22Rv1 (cell line): ENCODE measurements at regions not wholly inside any gene's neighbourhood (a gene's known extent, or its start where the extent isn't known, plus 50 kb on each side); places are given as distances from the start of the nearest gene placed in this dataset.

ENCODE experiments used
- CTCF ChIP-seq: fragments of 450-650 bp; IDR thresholded peaks from 2 replicates; pipeline ENCODE4 v1.5.1; 2017; ENCODE audit warnings: mild to moderate bottlenecking
- ZFX ChIP-seq: fragments of 450-650 bp; IDR thresholded peaks from 2 replicates; pipeline ENCODE4 v1.6.1; 2017; ENCODE audit warnings: antibody characterized with exemption, borderline replicate concordance

GRCh38 chr18:39962546-39962945 lies 1992.5 kb upstream of the PIK3C3 start:
- TF ChIP-seq CTCF = no peak
- TF ChIP-seq ZFX = no peak
